Right cardiac atrium (tissue), 5 donors: ENCODE measurements at regions not wholly inside any gene's neighbourhood (a gene's known extent, or its start where the extent isn't known, plus 50 kb on each side); places are given as distances from the start of the nearest gene placed in this dataset.
A peak's percentile ranks its signal among the peaks of the same experiment; 100 is the strongest.
"Not testable (repeated sequence)": the region's sequence is repeated elsewhere in the genome, so short reads cannot be mapped to it uniquely, and the experiment has no call there.

ENCODE experiments used
- ATAC-seq, 2 donors: fragments of 200-7000 bp; cut with Tn5 transposase; one replicate each; pipeline versions ENCODE4 v1.8.0 to v1.9.1; 2020; ENCODE audit warnings: moderate library complexity in 2 of 2, mild to moderate bottlenecking in 1 of 2
- DNase-seq, 3 donors: peaks; one replicate each; pipeline ENCODE4 v3.0.0-alpha.2; 2020
- H3K27ac ChIP-seq: one replicate; pipeline ENCODE4 v1.5.1; 2013; ENCODE audit warnings: mild to moderate bottlenecking, low read length, control low read depth, moderate library complexity
- H3K27me3 ChIP-seq: one replicate; pipeline ENCODE4 v1.6.1; 2013; ENCODE audit not compliant: control insufficient read depth, insufficient read depth
- H3K4me1 ChIP-seq: one replicate; pipeline ENCODE4 v1.6.1; 2013; ENCODE audit warnings: low read length; ENCODE audit not compliant: control insufficient read depth, insufficient read depth
- H3K4me3 ChIP-seq: one replicate; pipeline ENCODE4 v1.5.1; 2013; ENCODE audit warnings: low read length, control low read depth
- H3K9me3 ChIP-seq: one replicate; pipeline ENCODE4 v1.6.1; 2013; ENCODE audit warnings: low read length; ENCODE audit not compliant: control insufficient read depth
- WGBS: extraction: QIAGEN DNeasy Blood & Tissue Kit; methylation state at CpG from one replicate; pipeline ENCODE4 v1.1.7; 2013; 5-methylcytosine and 5-hydroxymethylcytosine counted together
- intact Hi-C, 4 donors: fragments of 100-400 bp; cut with DNase I; formaldehyde crosslinking; loops; one replicate each; pipeline versions ENCODE4 v1.11.0 to v1.14.0; 2022 to 2023
- donor health status: healthy with polysubstance abuse.
- donor health status: DM: no; HTN: yes; CAD: no.
- donor health status: DM: no; HTN: no; CAD: no.
- donor health status: DM: no; HTN: yes; CAD: no; lungs with severe emphysema.
- donor health status: DM: yes; HTN: yes; CAD: no.

DNA sequence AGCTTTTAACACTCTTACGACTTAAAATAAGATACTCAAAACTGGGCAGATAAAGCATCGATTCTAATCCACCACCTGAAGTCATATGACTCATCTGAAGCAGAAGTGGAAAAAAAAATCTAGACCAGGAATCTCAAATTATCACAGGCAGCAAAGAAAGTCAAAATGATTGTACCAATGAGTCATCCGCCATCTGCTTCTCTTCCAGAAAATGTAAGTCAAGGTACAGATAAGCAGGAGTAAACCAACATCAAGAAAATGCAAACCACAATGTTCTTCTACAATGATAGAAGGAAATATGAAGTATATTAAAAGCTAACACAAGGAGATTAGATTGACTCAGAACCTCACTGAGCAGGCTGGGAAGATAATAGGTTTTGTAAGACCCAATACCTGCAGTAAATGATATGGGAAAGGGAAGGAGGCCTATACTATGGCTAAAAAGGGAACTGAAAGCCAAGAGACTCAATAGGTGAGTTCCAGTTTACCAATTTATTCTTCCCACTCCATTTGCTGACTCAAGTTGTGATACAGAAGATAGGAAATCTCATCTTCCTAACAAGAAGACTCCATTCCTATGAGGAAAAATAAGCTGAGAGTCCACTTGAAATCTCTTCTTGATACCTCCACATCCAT, 88.4 kb upstream of the TET2 start:
- intact Hi-C loops: no loop called here
- Histone ChIP-seq H3K9me3 (no peaks in the 10 kb centered on the region), H3K4me1 (no peaks in the 10 kb centered on the region), H3K4me3 (no peak overlapping the region), H3K27ac (no peak overlapping the region), H3K27me3 (no peaks in the 10 kb centered on the region)
- ATAC-seq (no peak), DNase-seq (no peak)
- 78% methylated on average over 3 of the region's 3 CpGs for WGBS

DNA sequence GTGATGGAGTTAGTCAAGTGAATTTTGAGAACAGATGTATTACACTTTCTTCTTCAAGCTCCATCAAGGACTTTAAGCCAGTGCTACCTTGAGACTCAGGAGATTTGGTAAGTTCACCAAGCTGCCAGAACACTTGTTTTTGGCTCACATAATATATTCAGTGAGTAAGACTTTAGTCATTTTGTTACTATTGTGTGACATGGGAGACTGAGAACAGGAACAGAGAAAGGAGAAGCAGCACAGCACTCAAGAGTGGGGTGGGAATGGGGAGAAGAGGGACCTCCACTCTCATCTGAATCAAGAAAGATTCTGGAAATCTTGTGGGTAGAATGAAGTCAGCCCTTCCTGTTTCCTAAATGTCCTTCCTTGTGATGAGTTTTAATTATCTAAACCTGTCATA, 87.3 kb upstream of the TET2 start:
- intact Hi-C loops: no loop called here
- no peaks in the 10 kb centered on the region for H3K27me3 ChIP-seq
- no peaks in the 10 kb centered on the region for H3K4me1 ChIP-seq
- ATAC-seq (no peak), DNase-seq (no peak)
- no peak overlapping the region for H3K4me3 ChIP-seq
- no peak overlapping the region for H3K27ac ChIP-seq
- H3K9me3 ChIP-seq: no peaks in the 10 kb centered on the region

DNA sequence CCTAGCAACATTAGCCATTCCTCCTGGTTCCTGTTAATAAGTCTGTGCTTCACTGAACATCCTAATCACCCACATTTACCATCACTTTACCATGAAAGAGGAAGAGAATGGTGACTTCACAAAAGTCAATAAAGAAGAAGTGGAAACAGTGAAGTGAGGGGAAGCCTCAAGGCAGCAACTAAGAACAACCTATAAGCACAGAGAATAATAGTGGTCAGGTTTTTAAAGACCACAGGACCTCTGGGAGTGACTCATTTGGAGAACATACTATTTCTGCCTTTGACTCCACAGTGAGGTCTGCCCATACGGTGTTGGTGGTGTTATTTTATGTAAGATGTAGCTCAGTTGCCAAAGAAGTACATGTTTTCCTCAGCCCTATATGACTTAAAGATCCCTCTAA, 86.0 kb upstream of the TET2 start:
- intact Hi-C loops: no loop called here
- DNase-seq (no peak), ATAC-seq (peak in 1 of 2 donors; percentile 45)
- Histone ChIP-seq H3K4me3 (no peak overlapping the region), H3K27ac (no peak overlapping the region), H3K4me1 (no peaks in the 10 kb centered on the region), H3K27me3 (no peaks in the 10 kb centered on the region), H3K9me3 (no peaks in the 10 kb centered on the region)
- WGBS: 54% methylated on average over 1 of the region's 1 CpG

DNA sequence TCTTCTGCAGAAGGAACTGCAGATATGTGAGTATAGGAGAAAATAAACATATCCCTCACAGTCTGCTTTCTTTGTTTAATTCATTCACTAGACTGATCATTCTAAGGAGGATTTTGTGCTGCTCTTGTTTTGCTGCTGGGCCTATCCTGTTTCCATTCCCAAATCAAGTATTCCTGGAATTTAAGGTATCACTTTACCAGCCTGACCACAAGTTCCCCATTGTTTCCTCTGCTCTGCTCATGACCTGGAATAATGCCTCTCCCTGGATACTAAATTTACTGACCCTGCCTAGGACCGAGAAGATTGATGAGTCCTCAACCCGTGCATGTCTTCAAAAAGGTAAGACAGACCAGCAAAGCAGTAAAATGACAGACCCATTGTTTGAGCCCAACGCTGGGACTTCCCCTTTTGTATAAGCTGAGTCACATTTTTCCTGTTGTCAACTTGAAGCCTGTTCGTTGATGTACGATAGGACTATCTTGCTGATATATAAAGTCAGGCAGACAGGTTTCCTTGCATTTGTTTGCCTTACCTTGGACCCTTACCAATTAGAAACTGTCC, 85.5 kb upstream of the TET2 start:
- 16% methylated on average over 5 of the region's 5 CpGs for WGBS
- ATAC-seq (peak; percentile 45 to 58), DNase-seq (no peak)
- Histone ChIP-seq H3K4me3 (no peak overlapping the region), H3K4me1 (no peaks in the 10 kb centered on the region), H3K27me3 (no peaks in the 10 kb centered on the region), H3K27ac (no peak overlapping the region), H3K9me3 (no peaks in the 10 kb centered on the region)
- intact Hi-C loops: no loop called here

DNA sequence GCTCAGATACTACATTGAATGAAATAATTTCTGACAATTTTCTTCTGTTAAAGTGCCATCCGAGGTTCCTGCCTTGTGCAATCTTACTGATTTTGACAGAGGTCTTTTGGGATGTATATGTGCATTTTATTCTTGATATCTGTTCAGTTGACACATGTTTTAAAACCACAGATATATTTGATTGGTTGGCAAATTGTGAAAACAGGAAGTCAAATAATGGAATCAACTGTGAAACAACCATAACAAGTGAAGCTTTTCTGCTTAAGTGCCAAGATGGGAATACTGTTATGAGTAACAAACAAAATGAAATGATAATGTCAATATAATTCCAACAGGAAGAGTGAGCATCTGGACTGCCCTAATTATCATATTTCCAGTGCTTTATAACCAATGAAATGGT, 84.9 kb upstream of the TET2 start:
- Histone ChIP-seq H3K4me3 (no peak overlapping the region), H3K27me3 (no peaks in the 10 kb centered on the region), H3K27ac (no peak overlapping the region), H3K9me3 (no peaks in the 10 kb centered on the region), H3K4me1 (no peaks in the 10 kb centered on the region)
- ATAC-seq: no peak
- DNase-seq: no peak
- WGBS: 28% methylated on average over 1 of the region's 1 CpG
- intact Hi-C loops: no loop called here

DNA sequence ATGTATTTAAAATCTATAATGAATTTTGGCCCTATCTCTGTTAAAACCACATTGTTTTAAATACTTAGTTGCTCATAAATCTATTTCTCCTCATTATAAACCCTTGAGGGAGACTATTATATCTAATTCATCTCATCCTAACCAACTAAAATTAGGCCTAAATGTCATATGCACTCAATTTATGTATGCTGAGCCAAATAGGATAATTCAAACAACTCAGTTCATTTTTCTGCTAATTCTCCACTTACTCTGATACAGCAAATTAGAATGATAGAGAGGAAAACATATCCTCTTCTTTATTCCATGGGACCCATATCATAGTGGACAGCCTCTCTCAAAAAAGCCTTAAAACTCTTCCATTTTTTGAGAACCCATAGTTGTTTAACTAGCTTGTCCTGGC, 80.3 kb upstream of the TET2 start:
- intact Hi-C loops: no loop called here
- Histone ChIP-seq H3K27me3 (no peaks in the 10 kb centered on the region), H3K4me1 (no peaks in the 10 kb centered on the region), H3K9me3 (no peaks in the 10 kb centered on the region), H3K4me3 (no peak overlapping the region), H3K27ac (no peak overlapping the region)
- ATAC-seq (no peak), DNase-seq (no peak)

DNA sequence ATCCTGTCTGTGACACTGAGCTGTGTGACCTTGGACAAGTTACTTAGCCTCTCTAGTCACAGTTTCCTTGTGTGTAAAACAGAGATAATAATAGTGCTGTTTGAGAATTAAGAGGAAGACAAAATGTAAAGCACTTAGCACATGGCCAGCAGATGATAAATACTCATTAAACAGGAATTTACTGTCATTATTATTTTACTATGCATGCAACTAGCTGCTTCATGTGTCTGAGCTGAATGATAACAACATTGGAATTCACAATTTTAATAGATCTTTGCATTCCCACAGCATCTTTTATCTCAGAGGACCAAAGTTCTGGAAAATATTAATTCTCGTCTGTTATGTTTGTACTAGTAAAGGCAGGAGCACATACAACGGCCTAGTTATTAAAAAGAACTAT, 79.2 kb upstream of the TET2 start:
- no peak overlapping the region for H3K4me3 ChIP-seq
- DNase-seq (no peak), ATAC-seq (no peak)
- H3K9me3 ChIP-seq: no peaks in the 10 kb centered on the region
- 56% methylated on average over 2 of the region's 2 CpGs for WGBS
- no peaks in the 10 kb centered on the region for H3K4me1 ChIP-seq
- no peak overlapping the region for H3K27ac ChIP-seq
- no peaks in the 10 kb centered on the region for H3K27me3 ChIP-seq
- intact Hi-C loops: no loop called here

DNA sequence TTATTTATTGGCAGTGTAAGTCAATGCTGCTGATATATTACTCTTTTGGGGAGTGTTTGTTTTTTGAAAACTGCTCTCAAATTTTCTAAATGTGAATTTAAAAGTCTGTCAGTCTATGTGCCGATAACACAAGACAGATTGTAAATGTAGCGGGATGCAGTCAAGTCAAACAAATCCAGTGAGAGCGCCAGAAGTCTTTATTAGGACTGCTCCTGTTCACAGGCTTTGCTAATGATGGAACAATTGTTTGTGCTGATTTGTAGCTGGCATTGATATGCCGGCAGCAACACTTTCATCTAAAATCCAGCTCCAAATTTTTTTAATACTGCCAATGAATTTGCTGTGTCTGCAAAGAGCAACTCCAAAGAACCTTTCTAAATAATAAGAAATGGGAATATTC, 78.7 kb upstream of the TET2 start:
- no peak overlapping the region for H3K27ac ChIP-seq
- intact Hi-C loops: no loop called here
- ATAC-seq: no peak
- H3K4me3 ChIP-seq: no peak overlapping the region
- no peaks in the 10 kb centered on the region for H3K9me3 ChIP-seq
- no peaks in the 10 kb centered on the region for H3K4me1 ChIP-seq
- WGBS: 47% methylated on average over 4 of the region's 4 CpGs
- no peaks in the 10 kb centered on the region for H3K27me3 ChIP-seq
- DNase-seq: no peak

DNA sequence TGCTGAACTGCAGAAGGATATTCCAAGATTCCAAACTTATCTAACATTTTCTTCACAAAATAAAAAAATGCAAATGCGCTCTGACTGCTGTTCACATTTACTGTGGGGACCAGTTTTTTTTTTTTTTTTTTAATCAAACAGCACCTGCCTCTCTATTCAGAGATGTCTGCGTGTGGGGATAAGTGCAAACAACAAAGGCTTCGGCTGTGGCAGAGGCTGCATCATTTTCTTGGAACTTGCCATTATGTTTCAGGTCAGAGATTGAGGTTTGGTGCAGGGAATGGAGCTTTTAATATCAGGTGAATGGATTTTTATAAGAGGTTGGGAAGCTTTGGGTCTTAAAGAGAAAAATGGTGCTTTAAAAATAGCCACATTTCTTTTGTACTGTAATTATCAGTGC, 78.2 kb upstream of the TET2 start:
- no peak overlapping the region for H3K27ac ChIP-seq
- intact Hi-C loops: no loop called here
- H3K9me3 ChIP-seq: no peaks in the 10 kb centered on the region
- H3K27me3 ChIP-seq: no peaks in the 10 kb centered on the region
- H3K4me1 ChIP-seq: no peaks in the 10 kb centered on the region
- WGBS: 63% methylated on average over 3 of the region's 3 CpGs
- no peak overlapping the region for H3K4me3 ChIP-seq
- no peak for DNase-seq
- ATAC-seq: no peak

DNA sequence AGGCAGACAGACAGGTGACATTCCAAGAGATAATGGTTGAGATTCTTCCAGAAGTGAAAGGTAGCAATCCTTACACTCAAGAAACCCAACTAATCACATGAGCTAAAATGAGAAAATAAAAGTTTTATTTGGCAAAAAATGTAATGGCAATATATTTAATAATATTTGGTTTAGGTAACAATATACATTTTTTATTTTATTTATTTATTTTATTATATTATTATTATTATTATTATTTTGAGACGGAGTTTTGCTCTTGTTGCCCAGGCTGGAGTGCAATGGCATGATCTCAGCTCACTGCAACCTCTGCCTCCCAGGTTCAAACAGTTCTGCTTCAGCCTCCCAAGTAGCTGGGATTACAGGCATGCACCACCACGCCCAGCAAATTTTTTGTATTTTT, 74.6 kb upstream of the TET2 start:
- ATAC-seq: not testable (repeated sequence)

DNA sequence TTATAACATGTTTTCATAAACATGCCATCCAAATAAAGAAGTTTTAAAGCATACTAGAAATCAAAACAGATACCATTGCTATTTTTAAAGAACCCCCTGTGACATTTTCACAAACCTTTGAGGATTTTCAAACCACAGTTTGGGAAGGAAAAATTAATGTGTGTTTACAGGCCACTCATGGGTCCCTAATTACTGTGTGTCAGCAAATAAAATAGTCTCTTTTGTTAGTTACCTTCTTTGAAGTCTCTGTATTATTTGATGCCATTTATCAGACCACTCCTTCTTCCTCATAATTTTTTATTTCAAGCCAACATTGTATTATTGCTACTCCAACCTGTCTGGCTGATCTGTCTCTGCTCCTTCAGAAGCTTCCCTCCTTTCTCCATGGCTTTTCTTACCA, 72.6 kb upstream of the TET2 start:
- H3K9me3 ChIP-seq: no peaks in the 10 kb centered on the region
- intact Hi-C loops: no loop called here
- H3K27ac ChIP-seq: no peak overlapping the region
- H3K4me1 ChIP-seq: no peaks in the 10 kb centered on the region
- H3K27me3 ChIP-seq: no peaks in the 10 kb centered on the region
- ATAC-seq: no peak
- DNase-seq: no peak
- H3K4me3 ChIP-seq: no peak overlapping the region

More for the DNA sequence above, 74.6 kb upstream of the TET2 start:
- H3K4me1 ChIP-seq, H3K27ac ChIP-seq, H3K27me3 ChIP-seq, DNase-seq, intact Hi-C loops, H3K9me3 ChIP-seq, H3K4me3 ChIP-seq: not testable (repeated sequence)
- 97% methylated on average over 2 of the region's 2 CpGs for WGBS

DNA sequence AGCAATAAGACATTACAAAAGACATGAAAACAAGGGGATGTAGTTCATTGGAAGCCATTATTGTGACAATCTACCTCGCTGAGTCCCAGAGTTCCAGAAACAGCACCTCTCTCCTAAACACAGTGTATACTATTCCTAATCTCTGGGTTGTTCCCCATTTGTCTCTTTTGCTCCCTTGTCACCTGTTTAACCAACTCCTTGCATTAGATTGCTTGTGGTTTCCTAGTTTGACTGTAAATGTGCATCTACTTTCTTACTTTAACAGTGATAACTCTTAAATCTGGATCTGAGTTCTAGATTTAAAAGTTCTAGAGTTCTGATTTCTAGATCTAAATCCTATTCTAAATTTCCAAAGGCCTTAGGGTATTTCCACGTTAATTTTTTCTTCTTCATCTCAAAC, 71.6 kb upstream of the TET2 start:
- Histone ChIP-seq H3K27me3 (no peaks in the 10 kb centered on the region), H3K9me3 (no peaks in the 10 kb centered on the region), H3K4me3 (no peak overlapping the region), H3K27ac (no peak overlapping the region), H3K4me1 (no peaks in the 10 kb centered on the region)
- ATAC-seq (no peak), DNase-seq (no peak)
- 59% methylated on average over 2 of the region's 2 CpGs for WGBS
- intact Hi-C loops: no loop called here
